Upper lobe of left lung (tissue), 4 donors: ENCODE measurements at regions not wholly inside any gene's neighbourhood (a gene's known extent, or its start where the extent isn't known, plus 50 kb on each side); places are given as distances from the start of the nearest gene placed in this dataset.

Experiments
- CTCF ChIP-seq, 6 experiments: fragments of 450-650 bp in 4 of 6; fragments of 200-600 bp in 2 of 6; sonication (generic) in 2 of 6; IDR thresholded peaks; one replicate each; pipeline ENCODE4 v1.5.1; 2016 to 2019; ENCODE audit warnings: antibody characterized with exemption in 6 of 6
- EP300 ChIP-seq, 4 donors: sonication (generic); formaldehyde crosslinking; IDR thresholded peaks; one replicate each; pipeline ENCODE4 v1.5.1; 2017; ENCODE audit warnings: antibody characterized with exemption in 4 of 4, control low read depth in 2 of 4
- POLR2A ChIP-seq, 4 donors: fragments of 450-650 bp; IDR thresholded peaks; one replicate each; pipeline ENCODE4 v1.5.1; 2016 to 2017; ENCODE audit warnings: antibody characterized with exemption in 4 of 4, mild to moderate bottlenecking in 2 of 4

- TF ChIP-seq CTCF (IDR thresholded peaks at IDR 0.05), result no peak
- no peak for TF ChIP-seq POLR2A (IDR thresholded peaks at IDR 0.05)
- TF ChIP-seq EP300 (IDR thresholded peaks at IDR 0.05), result no peak
These were observed 340.9 kb downstream of the PRL start for GRCh38 chr6:21955951-21956350.
